GM21423 (cell line): ENCODE measurements at regions not wholly inside any gene's neighbourhood (a gene's known extent, or its start where the extent isn't known, plus 50 kb on each side); places are given as distances from the start of the nearest gene placed in this dataset.

Experiments
- ATAC-seq: cut with Tn5 transposase; IDR thresholded peaks from one replicate; pipeline ENCODE4 v1.9.1; 2021; ENCODE audit warnings: mild to moderate bottlenecking, moderate library complexity; ENCODE audit not compliant: unreplicated experiment

DNA sequence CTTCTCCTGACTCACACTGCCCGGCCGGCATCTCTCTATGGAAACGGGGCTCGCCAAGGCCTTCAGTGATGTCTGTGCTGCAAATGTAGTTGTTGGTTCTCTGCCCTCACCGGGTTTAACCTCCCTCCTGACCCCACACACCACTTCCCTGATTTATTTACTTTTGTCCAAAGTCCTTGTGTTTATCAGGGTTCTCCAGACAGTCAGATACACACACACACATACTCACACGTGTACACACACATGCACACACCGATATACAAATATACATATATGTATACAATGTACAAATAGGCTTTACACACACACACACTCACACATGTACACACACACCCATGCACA, 647.0 kb downstream of the BRD1 start:
- ATAC-seq: no peak

DNA sequence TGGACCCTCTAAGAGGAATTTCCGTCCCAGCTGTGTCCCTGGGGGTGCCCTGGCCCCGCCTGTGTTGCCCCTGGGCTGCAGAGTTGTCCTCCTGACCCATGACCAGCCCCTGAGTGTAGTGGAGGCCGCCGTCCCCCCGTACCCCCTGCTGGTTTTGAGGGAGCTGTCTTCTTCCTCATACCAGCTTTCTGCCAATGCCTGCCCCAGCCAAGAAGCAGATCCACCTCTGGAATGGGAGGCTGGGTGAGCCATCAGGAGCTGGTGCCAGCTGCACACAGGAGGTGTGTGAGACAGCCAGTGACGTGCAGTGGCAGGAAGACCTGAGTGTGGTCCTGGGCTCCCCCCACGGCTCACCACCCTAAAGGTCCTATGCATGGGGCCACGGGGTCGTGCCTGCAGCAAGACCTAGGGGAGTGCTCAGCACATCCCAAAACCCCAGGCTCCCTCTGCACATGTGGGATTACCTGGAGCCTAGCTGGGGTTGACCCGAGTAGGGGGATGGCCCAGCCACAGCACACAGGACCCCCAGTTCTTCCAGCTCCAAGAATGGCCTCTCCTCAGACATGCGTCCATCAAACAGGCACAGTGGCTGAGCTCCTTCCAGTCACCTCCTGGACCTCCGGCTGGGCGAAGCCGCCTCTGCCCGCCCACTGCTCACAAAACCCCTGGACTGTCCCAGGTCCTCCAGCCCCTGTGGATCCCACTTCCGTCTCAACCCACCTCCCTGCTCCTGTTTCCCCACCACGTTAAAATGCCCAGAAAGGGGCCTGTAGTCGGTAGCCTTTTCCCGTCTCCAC, 647.6 kb downstream of the BRD1 start:
- no peak for ATAC-seq

DNA sequence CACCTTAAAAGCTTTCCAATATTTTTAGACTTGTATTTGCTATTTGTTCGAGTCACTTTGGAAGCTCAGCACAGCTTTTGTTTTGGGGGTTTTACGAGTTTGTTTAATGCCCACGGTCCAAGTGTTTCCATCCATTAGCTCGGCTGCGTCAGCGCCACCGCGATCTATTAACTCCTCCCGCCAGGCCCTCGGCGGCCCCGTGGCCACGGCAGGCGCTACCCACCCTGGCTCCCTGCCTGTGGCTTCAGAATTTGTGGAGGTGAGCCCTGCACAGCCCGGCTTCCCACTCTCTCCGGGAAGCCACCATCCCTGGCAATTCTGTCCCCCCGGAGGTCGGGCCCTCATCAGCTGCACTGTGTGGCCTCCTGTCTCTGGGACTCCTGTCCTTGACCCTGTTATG, 648.5 kb downstream of the BRD1 start:
- ATAC-seq: no peak

DNA sequence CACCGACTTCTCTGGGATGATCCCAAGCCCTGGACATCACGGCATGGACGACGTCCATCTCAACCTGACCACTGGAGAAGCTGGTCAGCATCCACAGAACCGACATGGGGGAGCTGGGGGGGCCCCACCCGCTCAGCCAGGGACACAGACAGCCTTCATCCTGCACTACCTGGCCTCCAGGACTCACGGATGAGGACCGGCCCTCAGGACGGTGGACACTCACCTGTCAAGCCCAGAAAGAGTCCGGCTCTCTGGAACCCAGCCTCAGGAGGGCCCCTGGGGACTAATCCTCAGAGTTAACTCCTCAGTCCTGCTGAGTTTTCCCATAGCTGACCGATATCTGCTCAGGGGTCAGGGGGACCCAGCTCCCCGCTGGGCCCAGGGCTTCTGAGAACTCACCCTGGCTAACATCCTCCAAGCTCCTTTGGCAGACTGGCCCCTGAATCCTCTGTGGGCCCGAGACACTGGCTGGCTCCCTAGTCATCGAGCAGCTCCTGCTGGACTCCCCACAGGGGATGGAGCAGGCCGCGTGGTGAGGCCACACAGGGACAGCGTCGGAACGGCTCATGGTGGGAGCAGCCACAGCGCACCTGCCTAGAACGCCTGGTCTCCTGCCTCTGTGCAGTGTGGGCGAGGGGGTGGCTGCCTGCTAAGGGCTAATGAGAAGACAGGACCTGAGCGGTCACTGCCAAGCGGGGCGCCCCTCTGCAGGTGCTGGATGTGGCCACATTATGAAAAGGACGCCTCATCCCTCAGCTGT, 649.2 kb downstream of the BRD1 start:
- ATAC-seq: no peak

DNA sequence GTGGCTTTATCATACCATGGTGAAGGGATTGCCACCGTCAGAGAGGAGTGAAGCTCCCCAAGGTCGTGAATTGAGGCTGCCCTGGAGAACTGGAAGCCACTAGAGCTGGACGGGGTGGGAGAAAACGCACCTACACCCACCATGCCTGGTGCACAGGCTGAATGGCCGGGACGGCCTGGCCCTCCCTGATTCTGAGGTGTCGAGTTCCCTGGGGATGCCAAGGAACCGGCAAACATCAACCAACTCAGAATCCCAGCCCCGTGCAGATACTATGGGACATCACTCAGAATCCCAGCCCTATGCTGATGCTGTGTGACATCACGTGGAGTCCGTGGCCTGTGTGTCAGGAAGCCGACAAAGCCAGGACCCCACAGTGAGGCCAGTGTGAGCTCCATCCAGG, 650.0 kb downstream of the BRD1 start:
- no peak for ATAC-seq

DNA sequence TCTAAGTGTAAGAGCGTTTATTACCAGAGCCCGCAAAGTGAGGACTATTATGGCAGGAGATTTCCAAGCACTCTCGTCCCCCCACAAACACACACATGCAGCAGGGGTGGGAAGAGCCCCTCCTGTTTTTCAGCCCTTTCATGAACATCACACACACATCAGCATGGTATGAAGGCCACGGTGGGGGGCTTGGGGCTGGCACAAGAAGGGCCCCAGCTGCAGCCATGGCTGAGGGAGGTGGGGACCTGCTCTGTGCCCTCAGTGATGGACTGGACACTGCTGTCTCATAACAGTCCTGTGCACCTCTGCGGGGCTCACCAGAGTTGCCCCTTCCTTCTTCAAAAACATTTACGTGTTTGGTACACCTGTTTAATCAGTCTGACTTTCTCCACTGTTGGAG, 650.7 kb downstream of the BRD1 start:
- no peak for ATAC-seq

DNA sequence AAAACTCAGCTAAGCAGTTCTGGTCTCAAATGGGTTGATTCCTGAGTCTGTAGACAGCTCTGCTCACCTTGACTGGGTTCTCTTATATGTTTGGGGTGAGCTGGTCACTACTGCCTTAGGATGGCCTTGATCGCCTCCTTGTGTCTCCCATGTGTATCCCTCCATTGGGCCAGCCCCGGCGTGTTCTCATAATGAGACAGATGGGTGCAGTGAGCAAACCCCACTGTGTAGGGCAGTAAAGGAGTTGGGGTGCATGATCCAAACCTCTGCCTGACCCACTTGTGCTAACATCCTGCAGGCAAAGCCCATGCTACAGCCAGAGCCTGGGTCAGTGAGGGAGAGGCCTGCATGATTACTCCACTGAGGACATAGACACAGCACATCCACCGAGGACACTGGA, 657.6 kb downstream of the BRD1 start:
- no peak for ATAC-seq

DNA sequence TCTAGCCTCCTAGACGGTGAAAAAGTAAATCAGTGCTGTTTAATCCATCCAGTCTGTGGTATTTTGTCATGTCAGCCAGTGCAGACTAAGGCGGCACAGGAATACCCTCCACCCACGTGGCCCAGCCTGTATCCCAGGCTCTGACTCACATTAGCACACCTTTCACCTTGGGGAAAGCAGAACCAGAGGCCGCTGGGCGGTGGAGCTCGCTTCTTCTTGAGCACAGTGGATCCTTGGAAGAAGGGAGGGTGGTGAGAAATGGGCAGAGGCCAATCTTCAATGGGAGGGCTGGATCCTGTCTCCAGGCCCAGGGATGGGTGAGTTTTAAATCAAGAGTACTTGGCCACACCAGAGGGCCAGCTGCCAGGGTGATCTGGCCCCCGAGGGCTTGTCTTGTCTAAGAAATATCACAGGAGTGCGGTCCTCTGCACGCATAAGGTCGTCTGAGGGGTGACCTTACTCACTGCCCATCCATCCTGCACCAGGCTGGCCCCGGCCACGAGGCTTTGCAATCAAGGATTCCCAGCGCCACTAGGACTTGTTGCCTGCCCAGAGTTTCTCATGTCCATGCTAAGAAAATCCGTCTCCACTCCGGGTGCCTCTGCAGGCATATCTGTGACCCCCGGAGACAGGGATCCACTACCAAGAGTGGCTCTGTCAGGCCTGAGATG, 658.5 kb downstream of the BRD1 start:
- no peak for ATAC-seq

DNA sequence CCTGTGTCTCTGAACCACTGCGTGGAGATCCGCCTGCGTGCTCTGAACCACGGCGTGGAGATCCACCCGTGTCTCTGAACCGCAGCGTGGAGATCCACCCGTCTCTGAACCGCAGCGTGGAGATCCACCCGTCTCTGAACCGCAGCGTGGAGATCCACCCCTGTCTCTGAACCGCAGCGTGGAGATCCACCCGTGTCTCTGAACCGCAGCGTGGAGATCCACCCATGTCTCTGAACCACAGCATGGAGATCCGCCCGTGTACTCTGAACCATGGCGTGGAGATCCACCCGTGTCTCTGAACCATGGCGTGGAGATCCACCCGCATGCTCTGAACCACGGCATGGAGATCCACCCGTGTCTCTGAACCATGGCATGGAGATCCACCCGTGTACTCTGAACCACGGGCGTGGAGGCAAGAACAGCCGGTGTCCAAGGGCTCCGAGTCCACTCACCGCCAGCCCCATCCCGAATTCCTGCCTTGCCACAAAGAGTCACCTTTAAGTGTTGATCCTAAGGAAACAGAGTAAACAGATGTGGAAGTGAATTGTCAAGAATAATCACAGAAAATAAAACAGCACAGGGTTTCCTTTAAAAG, 659.4 kb downstream of the BRD1 start:
- ATAC-seq: no peak

DNA sequence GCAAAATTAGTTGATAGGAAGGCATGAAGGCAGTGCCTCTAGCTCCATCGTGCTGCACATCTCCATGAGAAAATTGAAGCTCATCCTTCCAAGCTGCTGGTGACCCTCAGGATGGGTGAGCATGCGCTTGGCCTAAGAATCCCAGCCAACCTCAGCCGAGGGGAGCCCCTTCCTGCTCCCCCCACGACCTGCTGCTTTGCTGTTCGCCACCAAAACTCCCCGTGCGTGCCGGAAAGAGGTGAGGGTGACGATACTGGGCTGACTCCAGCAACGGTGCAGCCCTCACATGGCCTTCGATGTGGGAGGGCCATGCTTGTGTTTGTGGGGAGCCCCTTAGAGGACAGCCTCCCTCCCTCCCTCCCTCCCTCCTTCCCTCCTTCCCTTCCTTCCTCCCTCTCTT, 660.9 kb downstream of the BRD1 start:
- no peak for ATAC-seq

DNA sequence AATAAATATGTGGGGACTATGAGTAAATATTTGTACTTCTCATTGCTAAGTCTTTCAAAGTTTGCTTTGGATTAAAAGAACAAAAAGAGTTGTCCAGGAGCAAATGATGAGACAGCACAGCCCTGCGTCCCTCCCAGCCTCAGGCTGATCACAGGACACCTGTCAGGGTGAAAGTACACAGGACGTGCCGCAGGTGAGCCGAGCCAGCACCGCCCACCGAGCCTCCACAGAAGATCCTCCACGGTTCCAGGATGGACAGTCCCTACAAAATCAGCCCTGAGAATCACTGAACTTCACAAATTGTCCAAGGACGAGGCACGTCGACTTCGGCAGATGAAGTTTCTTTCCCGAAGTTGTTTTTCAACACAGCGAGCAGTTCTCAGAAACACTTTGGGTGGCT, 661.5 kb downstream of the BRD1 start:
- no peak for ATAC-seq

DNA sequence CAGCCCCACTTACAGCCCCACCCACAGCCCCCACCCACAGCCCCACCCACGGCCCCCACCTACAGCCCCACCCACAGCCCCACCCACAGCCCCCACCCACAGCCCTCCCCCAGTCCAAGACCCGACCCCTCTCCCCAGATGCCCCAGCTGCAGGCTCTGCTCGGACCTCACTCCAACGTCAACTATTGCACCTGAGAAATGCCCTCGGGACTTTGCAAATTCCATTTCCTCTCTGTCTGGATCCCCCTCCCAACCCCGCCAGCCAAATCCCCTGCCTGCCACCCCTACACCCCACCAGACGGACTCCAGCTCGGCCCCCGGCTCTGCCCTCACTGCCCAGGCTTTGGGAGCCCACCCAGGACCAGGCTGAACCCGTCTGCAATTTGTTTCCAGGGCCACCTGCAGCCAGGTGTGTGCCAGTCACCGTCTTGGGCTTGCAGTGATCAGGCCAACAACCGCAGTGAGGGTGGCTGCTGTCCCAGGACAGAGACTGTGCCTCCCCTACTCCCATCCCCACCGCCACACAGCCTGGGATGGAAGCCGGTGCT, 662.8 kb downstream of the BRD1 start:
- ATAC-seq: no peak

DNA sequence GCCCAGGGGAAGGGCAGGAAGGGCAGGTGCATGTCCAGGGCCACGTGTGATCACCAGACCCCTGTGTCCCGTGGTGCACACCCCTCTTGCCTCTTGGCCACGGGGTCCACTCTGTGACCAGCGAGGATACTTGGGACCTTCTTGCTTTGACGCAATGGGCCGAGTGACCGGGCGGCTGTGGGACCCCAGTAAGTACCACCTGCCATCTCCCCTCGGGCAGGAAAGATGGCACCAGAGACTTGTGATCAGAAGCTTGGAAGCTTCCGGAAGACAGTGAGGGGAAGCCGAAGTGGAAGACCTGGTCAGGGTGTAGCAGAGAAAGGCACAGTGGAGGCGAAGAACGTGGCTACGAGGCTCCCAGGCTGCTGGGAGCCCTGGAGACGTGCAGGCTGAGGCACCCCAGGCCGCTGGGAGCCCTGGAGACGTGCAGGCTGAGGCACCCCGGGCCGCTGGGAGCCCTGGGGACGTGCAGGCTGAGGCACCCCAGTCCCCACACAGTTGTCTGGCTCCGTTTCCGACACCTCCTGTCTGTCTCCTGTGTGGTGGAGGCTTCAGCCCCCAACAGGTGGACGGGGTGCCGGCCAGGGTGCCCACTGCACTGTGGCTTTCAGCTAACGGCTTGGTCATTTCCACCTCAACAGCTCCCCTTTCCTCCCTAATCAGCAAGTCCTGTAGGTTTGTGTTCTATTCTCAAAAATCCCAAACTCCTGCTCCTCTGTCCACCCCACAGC, 663.5 kb downstream of the BRD1 start:
- ATAC-seq: no peak

DNA sequence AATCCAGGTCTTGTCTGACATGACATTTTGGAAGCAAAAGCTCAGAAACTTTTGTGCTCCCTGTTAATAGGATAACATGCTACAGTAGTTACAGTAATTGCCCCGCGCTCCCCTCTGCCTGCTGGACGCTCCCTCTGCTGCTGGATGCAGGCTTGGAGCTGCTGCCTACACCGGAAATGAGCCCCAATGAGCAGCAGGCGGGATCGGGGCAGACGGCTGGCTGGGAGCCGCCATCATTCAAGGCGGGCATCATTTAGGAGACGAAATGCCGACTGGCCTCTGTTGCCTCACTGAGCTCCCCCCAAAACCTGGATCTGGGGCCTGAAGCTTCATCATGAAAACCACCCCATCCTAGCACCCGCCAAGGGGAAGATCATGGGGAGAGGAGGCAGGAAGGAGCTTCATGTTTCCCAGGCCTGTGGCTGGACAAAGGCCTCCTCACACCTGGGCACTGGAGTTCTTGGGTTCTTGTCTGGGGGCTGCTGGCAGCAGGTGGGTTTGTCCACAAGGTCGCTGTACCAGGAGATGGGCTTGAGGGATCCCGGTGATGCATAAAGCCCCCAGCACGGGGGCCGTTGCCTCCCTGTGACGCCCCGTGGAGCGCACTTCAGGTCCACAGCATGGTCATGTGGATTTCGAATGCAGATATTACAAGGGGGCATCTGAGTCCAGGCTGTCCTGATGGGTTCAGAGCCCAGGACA, 664.3 kb downstream of the BRD1 start:
- no peak for ATAC-seq

DNA sequence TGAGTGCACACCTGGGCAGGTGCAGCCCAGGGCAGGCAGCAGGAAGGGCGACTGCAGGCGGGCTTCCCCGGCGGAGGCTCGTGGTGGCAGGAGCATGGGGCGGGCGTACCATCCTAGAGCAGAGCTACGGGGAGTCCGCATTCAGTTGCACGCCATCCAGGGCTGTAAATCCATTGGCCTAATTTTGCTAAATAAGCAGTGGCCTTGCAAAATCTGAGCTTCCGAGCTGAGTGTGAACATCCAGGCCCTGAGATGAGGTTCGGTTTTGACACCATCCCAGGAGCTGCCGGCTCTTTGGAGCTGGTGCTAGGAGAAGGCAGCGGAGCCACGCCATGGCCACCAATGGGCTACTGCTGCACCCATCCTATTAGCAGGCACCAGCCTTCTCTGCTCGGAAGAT, 664.8 kb downstream of the BRD1 start:
- ATAC-seq: no peak

DNA sequence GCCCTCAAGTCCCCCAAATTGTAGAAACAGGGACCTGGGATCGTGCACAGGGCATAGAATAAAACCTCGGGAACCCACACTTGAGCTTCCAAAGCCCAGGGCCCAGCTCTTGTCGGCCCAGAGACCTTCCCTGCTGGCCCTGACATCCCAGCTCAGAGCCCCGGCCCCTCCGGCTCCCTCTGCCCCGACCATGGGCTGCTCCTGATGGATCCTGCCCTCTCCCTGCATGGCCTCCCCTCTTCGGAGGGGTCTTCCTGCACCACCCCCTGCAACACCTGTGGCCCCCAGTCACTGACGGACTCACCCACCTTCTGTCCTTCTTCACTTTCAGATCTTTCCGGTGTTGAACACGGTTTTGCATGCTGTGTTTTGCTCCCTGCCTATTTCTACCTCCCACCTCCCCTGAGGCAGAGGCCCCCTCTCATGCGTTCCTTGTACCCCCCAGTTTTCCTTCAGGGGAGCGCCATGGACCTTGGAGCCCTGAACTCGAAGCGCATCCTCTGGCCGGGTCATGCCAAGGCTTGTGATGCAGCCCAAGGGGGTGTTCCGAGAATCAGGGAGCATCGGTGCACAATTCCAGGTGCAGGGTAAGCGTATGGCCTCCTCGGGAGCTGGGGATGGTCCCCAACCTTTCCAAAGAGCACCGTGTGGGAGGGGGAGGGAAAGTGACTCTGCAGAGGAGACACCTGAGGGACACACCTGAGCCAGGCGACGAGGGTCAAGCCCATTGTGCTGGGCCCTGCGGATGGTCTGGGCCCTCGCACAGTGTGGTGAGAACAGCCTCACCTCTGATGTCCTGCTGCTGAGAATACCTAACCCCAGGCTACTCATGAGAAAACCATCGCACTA, 666.4 kb downstream of the BRD1 start:
- no peak for ATAC-seq

DNA sequence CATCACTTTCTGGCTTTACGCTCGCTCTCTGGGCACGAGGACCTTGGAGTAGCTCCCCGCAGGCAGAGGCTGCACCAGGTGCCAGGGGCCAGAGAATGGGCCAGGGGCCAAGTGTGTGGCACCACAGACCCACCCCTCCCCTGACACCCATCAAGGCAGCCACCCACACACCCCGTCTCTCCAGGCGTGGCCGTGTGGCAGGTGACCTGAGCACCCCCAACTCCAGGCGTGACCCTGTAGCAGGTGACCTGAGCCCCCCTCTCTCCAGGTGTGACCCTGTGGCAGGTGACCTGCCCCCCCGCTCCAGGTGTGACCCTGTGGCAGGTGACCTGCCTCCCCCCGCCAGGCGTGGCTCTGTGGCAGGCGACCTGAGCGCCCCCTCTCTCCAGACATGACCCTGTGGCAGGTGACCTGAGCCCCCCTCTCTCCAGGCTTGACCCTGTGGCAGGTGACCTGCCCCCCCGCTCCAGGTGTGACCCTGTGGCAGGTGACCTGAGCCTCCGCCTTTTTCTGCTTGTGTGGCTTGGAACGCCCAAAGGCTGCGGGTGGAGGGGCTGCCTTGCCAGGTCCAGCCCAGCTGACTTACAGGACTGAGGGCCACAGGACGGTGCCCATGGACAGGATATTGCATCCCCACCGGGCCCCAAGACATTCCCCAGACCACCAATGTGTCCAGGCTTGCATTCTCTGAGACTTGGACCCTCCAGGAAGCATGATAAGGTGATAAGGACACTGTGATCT, 667.2 kb downstream of the BRD1 start:
- ATAC-seq: no peak

DNA sequence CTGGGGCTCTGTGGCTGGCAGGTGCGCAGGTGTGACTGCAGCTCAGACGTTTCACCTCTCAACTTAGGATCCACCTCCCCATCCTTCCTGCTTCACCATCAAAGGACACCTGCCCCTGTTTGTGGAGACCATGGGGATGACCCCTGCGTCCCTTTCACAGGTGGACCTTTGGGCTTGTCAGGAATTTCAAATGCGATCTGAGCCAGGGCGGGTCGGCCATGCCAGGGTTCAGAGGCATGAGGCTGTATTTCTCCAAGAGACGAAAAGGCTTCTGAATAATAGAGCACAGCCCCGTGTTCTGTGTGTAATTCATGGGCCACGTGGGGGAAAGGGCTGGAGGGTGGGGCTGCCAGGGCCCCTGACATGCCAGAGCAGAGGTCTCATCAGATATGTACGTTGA, 668.0 kb downstream of the BRD1 start:
- ATAC-seq: no peak
